ENCODE measurements at regions not wholly inside any gene's neighbourhood (a gene's known extent, or its start where the extent isn't known, plus 50 kb on each side); places are given as distances from the start of the nearest gene placed in this dataset.

- DNase-seq = peak; percentile 35
Measured at GRCh38 chr3:143207338-143207961, 87.9 kb downstream of the CHST2 start.

DNA sequence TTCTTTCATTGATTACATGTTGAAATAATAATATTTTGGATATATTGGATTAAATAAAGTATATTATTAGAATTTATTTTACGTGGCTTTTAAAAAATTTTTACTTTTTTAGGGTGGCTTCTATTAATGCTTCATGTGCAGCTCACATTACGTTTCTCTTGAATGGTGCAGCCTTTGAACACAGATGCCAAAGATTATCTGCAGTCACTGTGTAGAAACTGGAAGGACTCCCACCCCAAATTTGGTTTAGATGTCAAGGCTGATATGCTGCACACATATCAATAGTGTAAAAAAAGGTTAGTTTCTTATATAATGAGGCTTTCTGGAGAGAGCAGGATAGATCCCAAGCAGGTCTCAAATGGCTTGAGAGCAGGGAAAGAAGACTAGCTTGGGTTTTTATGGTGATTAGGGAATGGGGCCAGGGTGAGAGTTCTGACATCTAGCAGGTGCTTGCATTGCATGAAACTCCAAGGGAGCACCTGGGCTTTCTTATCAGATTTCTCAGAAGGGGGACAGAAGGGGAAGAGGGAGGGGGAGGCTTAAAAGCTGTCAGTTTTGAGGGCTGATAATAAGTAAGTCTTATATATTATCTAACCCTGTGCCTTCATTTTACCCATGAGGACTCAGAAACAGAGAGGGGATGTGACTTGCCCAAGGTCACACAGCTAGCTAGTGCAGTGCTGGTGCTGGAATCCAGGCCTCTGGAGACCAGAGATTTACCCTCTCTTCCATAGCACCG is 89.6 kb downstream of the CHST2 start:
- DNase-seq = no peak

DNA sequence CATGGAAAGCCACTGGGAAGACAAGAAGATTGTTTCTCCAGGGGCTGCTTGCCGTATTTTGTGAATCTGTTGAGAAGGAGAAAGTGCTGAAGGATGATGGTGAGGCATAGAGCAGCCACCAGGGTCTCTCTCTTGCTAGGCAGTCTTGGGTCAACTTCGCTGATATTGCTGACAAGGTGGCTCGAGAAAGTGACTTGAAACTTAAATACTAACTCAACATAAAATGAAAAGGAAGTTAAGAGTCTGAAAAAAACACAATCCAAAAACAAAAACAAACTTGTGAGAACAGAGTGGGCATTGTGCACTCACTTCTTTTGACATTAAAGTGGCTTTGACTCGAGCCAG is 90.1 kb downstream of the CHST2 start:
- DNase-seq = no peak

- no peak for DNase-seq
Measured at GRCh38 chr3:143210141-143210540, 90.6 kb downstream of the CHST2 start.

DNA sequence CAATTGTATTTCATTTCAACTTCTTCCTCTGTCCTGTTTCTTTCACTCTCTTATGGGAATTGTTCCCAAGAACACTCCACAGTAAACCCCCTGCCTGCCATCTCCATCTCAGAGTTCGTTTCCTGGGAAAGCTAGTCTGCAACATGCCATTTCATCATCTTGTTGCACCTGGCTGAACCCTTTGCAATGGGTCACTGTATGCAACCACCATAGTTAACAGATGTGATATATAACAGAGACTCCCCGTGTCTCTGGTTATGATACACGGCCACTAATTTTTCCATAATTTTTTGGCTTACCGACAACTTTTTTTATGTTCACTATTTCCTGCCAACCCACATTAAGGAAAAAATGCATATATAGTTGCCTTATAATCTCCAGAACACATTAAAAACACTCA is 95.5 kb downstream of the CHST2 start:
- no peak for DNase-seq
